K562 (cell line): ENCODE measurements at regions not wholly inside any gene's neighbourhood (a gene's known extent, or its start where the extent isn't known, plus 50 kb on each side); places are given as distances from the start of the nearest gene placed in this dataset.

Experiments
- ATAC-seq: fragments of 200-7000 bp; cut with Tn5 transposase; 3 replicates; pipeline ENCODE4 v1.9.1; 2020; ENCODE audit warnings: moderate library complexity
- BruUV-seq: library from RNA; stranded (reverse); fragments of 400-500 nt; replicated peaks from 2 replicates; lab custom pipeline; 2021; lab: Mats Ljungman, UMichigan
- CTCF ChIA-PET: fragments of 300-600 bp; formaldehyde crosslinking; extraction: SDS; loops from one replicate; lab custom pipeline; 2021; ENCODE audit warnings: low intra/inter-chr PET ratio; lab: Yijun Ruan, JAX
- POLR2A ChIA-PET: fragments of 300-600, 350-650 bp; sonication (Branson Sonifier 250); formaldehyde crosslinking; extraction: SDS; loops from one replicate; lab custom pipeline; 2021; ENCODE audit warnings: antibody characterized with exemption, inconsistent platforms; lab: Yijun Ruan, JAX
- DNase-seq, 4 experiments: peaks; one replicate each; pipeline versions ENCODE4 v3.0.0 to v3.0.0-alpha.2; 2011 to 2018; ENCODE audit warnings: low spot score in 3 of 4, mixed read lengths in 3 of 4; ENCODE audit errors: extremely low read depth in 1 of 4
- FAIRE-seq: peaks from 2 replicates; lab custom pipeline; 2011; peaks lifted over from hg19 to GRCh38; lab: Jason Lieb, UNC
- H2AFZ ChIP-seq: 2 replicates; pipeline ENCODE4 v1.6.0; 2011; ENCODE audit warnings: low read depth, low read length, control low read depth, inconsistent platforms
- H3K27ac ChIP-seq: fragments of 200-600 bp; 3 replicates; pipeline ENCODE4 v1.8.0; 2011; ENCODE audit warnings: low read depth, mild to moderate bottlenecking, control low read depth, inconsistent platforms, low read length, moderate library complexity, mixed read lengths; ENCODE audit errors: extremely low read depth
- H3K27me3 ChIP-seq, 2 experiments: fragments of 300-600 bp in 1 of 2; 2 replicates in 1 of 2; 3 replicates in 1 of 2; pipeline versions ENCODE4 v1.6.0 to v1.8.0; 2011; ENCODE audit warnings: inconsistent platforms in 2 of 2, low read length in 2 of 2, mild to moderate bottlenecking in 1 of 2, mixed read lengths in 1 of 2, moderate library complexity in 1 of 2; ENCODE audit not compliant: control insufficient read depth in 2 of 2, insufficient read depth in 2 of 2
- H3K36me3 ChIP-seq: fragments of 300-600 bp; 3 replicates; pipeline ENCODE4 v1.8.0; 2011; ENCODE audit warnings: mild to moderate bottlenecking, low read length, inconsistent platforms; ENCODE audit not compliant: control insufficient read depth, insufficient read depth
- H3K4me1 ChIP-seq, 2 experiments: fragments of 200-600 bp in 1 of 2; replicated peaks in 1 of 2; 2 replicates in 1 of 2; 3 replicates in 1 of 2; pipeline versions ENCODE4 v1.5.1 to v1.8.0; 2011; ENCODE audit warnings: inconsistent platforms in 2 of 2, low read length in 2 of 2, mild to moderate bottlenecking in 1 of 2, mixed read lengths in 1 of 2, moderate library complexity in 1 of 2; ENCODE audit not compliant: control insufficient read depth in 2 of 2, insufficient read depth in 2 of 2
- H3K4me2 ChIP-seq: 2 replicates; pipeline ENCODE4 v1.6.1; 2011; ENCODE audit warnings: low read length, control low read depth, inconsistent platforms, mixed read lengths; ENCODE audit not compliant: insufficient read depth
- H3K4me3 ChIP-seq: fragments of 200-600 bp; sonication (generic), shearing (Covaris generic); 2 replicates; pipeline ENCODE4 v1.5.1; 2016; ENCODE audit warnings: control low read depth, inconsistent platforms
- H3K79me2 ChIP-seq: fragments of 200-600 bp; 3 replicates; pipeline ENCODE4 v1.8.0; 2011; ENCODE audit warnings: low read length, inconsistent platforms; ENCODE audit not compliant: control insufficient read depth, insufficient read depth
- H3K9ac ChIP-seq, 2 experiments: 2 replicates each; pipeline versions ENCODE4 v1.6.0 to v1.6.1; 2011; ENCODE audit warnings: low read depth in 2 of 2, low read length in 2 of 2, control low read depth in 1 of 2, inconsistent platforms in 1 of 2, mild to moderate bottlenecking in 1 of 2, mixed read lengths in 1 of 2; ENCODE audit not compliant: insufficient read depth in 1 of 2
- H3K9me1 ChIP-seq: one replicate; pipeline ENCODE4 v1.6.0; 2011; ENCODE audit warnings: inconsistent platforms, mild to moderate bottlenecking, low read length, moderate library complexity; ENCODE audit not compliant: control insufficient read depth, insufficient read depth
- H3K9me3 ChIP-seq: replicated peaks from 2 replicates; pipeline ENCODE4 v1.5.1; 2011; ENCODE audit warnings: low read depth, low read length, inconsistent platforms; ENCODE audit not compliant: control insufficient read depth, insufficient read depth
- H4K20me1 ChIP-seq: replicated peaks from 2 replicates; pipeline ENCODE4 v1.6.1; 2011; ENCODE audit warnings: low read length, inconsistent platforms, mixed read lengths; ENCODE audit not compliant: control insufficient read depth, insufficient read depth
- BCL6 ChIP-seq: fragments of 250-450 bp; sonication (Bioruptor Pico); IDR thresholded peaks from 2 replicates; pipeline ENCODE4 v1.4.0; 2020
- FOXK2 ChIP-seq, 2 experiments: fragments of 450-650 bp; IDR thresholded peaks in 1 of 2; conservative IDR thresholded peaks in 1 of 2; 2 replicates each; pipeline ENCODE4 v1.6.1; 2016; ENCODE audit warnings: low read depth in 2 of 2, mild to moderate bottlenecking in 1 of 2
- GATAD2A ChIP-seq: fragments of 450-650 bp; IDR thresholded peaks from 2 replicates; pipeline ENCODE4 v1.6.1; 2017
- HDGF ChIP-seq: fragments of 450-650 bp; IDR thresholded peaks from 2 replicates; pipeline ENCODE4 v1.6.1; 2016
- HOMEZ ChIP-seq: fragments of 250-450 bp; sonication (Bioruptor Pico); IDR thresholded peaks from 2 replicates; pipeline ENCODE4 v1.4.0; 2020; ENCODE audit warnings: mild to moderate bottlenecking, moderate library complexity
- POLR3G ChIP-seq: IDR thresholded peaks from 2 replicates; pipeline ENCODE4 v1.6.1; 2011; ENCODE audit not compliant: insufficient read length, insufficient replicate concordance; ENCODE audit errors: extremely low read depth
- SMC3 ChIP-seq: conservative IDR thresholded peaks from 2 replicates; pipeline ENCODE4 v1.6.1; 2011; ENCODE audit warnings: low read depth, low read length, improper control_type of control experiment; ENCODE audit not compliant: insufficient read depth
- ZFP1 ChIP-seq: fragments of 450-650 bp; formaldehyde crosslinking; IDR thresholded peaks from 2 replicates; pipeline ENCODE4 v1.4.0; 2020; ENCODE audit warnings: mild to moderate bottlenecking, mixed read lengths
- ZNF76 ChIP-seq: fragments of 250-450 bp; sonication (Bioruptor Pico); IDR thresholded peaks from 2 replicates; pipeline ENCODE4 v1.4.0; 2020; ENCODE audit warnings: mild to moderate bottlenecking, moderate library complexity, borderline replicate concordance
- ZNF785 ChIP-seq: fragments of 250-450 bp; sonication (Bioruptor Pico); IDR thresholded peaks from 2 replicates; pipeline ENCODE4 v1.4.0; 2020; ENCODE audit warnings: mild to moderate bottlenecking
- WGBS: fragments of 100-300 bp; shearing (Covaris generic); methylation state at CpG from one replicate; pipeline ENCODE4 v1.1.6; 2016; ENCODE audit warnings: low coverage, mixed read lengths; ENCODE audit not compliant: insufficient coverage; ENCODE audit errors: missing lambda C conversion rate; 5-methylcytosine and 5-hydroxymethylcytosine counted together
- in situ Hi-C: fragments of 300-500 bp; cut with MboI; formaldehyde crosslinking; loops from 4 replicates; pipeline ENCODE4 v1.15.0; 2018; ENCODE audit warnings: inconsistent platforms, mixed read lengths
- intact Hi-C: fragments of 100-400 bp; cut with micrococcal nuclease; formaldehyde crosslinking; loops from 2 replicates; pipeline ENCODE4 v1.14.2; 2022

GRCh38 chr4:137949746-137950145, 292.4 kb downstream of the SLC7A11 start:
- no peaks in the 10 kb centered on the region for H3K9me3 ChIP-seq
- H3K27ac ChIP-seq, result no peak overlapping the region
- no peaks in the 10 kb centered on the region for H3K9me1 ChIP-seq
- TF ChIP-seq HDGF (no peak), ZFP1 (0 out of 2 replicates have a peak, but pooled peaks have one; percentile 20)
- intact Hi-C loops, result no loop called here
- ATAC-seq (no peak), DNase-seq (no peak), FAIRE-seq (no peak)
- BruUV-seq, result no TSS peak
- no peak overlapping the region for H3K9ac ChIP-seq
- CTCF ChIA-PET, result no interaction called here
- H3K4me2 ChIP-seq, result no peak overlapping the region
- no peak overlapping the region for H2AFZ ChIP-seq
- no peaks in the 10 kb centered on the region for H3K79me2 ChIP-seq
- H3K27me3 ChIP-seq, result no peaks in the 10 kb centered on the region
- no peak overlapping the region for H3K4me3 ChIP-seq
- no peaks in the 10 kb centered on the region for H3K4me1 ChIP-seq
- H4K20me1 ChIP-seq, result no peaks in the 10 kb centered on the region
- H3K36me3 ChIP-seq, result no peaks in the 10 kb centered on the region
- in situ Hi-C loops, result no loop called here
- POLR2A ChIA-PET, result no interaction called here

GRCh38 chr4:137946453-137947174, 295.5 kb downstream of the SLC7A11 start:
- H3K9me1 ChIP-seq, result no peaks in the 10 kb centered on the region
- 0% methylated on average over 1 of the region's 1 CpG for WGBS

More at GRCh38 chr4:137946453-137947174, 295.5 kb downstream of the SLC7A11 start:
- ATAC-seq (peak; percentile 59), FAIRE-seq (no peak), DNase-seq (no peak)
- H3K36me3 ChIP-seq, result no peaks in the 10 kb centered on the region
- no peaks in the 10 kb centered on the region for H3K27me3 ChIP-seq
- no peaks in the 10 kb centered on the region for H3K79me2 ChIP-seq
- no peak overlapping the region for H3K9ac ChIP-seq
- H3K4me2 ChIP-seq, result no peak overlapping the region
- H3K4me1 ChIP-seq, result no peaks in the 10 kb centered on the region
- no peaks in the 10 kb centered on the region for H3K9me3 ChIP-seq
- no peak overlapping the region for H3K4me3 ChIP-seq
- intact Hi-C loops, result no loop called here
- ChIA-PET POLR2A (no interaction called here), CTCF (no interaction called here)
- no peaks in the 10 kb centered on the region for H4K20me1 ChIP-seq
- in situ Hi-C loops, result no loop called here
- no TSS peak for BruUV-seq
- TF ChIP-seq ZNF785 (no peak), ZNF76 (CRISPR knock-in tag) (no peak), BCL6 (no peak), SMC3 (no peak), GATAD2A (no peak), FOXK2 (conservative IDR thresholded peaks at IDR 0.05 in 1 of 2, IDR thresholded peaks at IDR 0.05 in 1 of 2; ENCODE audit: low read depth in 2 of 2) (no peak), HOMEZ (CRISPR knock-in tag) (no peak), POLR3G (no peak)
- no peak overlapping the region for H2AFZ ChIP-seq
- H3K27ac ChIP-seq, result no peak overlapping the region
